H1 (cell line): ENCODE measurements at regions not wholly inside any gene's neighbourhood (a gene's known extent, or its start where the extent isn't known, plus 50 kb on each side); places are given as distances from the start of the nearest gene placed in this dataset.

Experiments used
- CTCF ChIP-seq, 3 experiments: IDR thresholded peaks; 1 replicate in 2 of 3; 2 replicates in 1 of 3; pipeline versions ENCODE4 v1.5.1 to v1.6.1; 2011; ENCODE audit warnings: low read length in 3 of 3, mild to moderate bottlenecking in 3 of 3, inconsistent platforms in 2 of 3, low read depth in 1 of 3, moderate library complexity in 1 of 3; ENCODE audit not compliant: insufficient read depth in 1 of 3; ENCODE audit errors: control extremely low read depth in 1 of 3
- HDAC2 ChIP-seq, 2 experiments: fragments of 300-600 bp in 1 of 2; sonication (generic) in 1 of 2; IDR thresholded peaks; 2 replicates each; pipeline ENCODE4 v1.6.1; 2011 to 2012; ENCODE audit warnings: low read depth in 2 of 2, low read length in 2 of 2, mild to moderate bottlenecking in 2 of 2, moderate library complexity in 2 of 2, borderline replicate concordance in 1 of 2, inconsistent platforms in 1 of 2
- POLR2AphosphoS5 ChIP-seq: IDR thresholded peaks from 2 replicates; pipeline ENCODE4 v1.6.1; 2011; ENCODE audit warnings: low read depth, low read length
- RBBP5 ChIP-seq: IDR thresholded peaks from 2 replicates; pipeline ENCODE4 v1.7.1; 2012; ENCODE audit warnings: low read depth, mild to moderate bottlenecking, inconsistent platforms, low read length, moderate library complexity, borderline replicate concordance
- USF2 ChIP-seq: IDR thresholded peaks from 2 replicates; pipeline ENCODE4 v1.6.1; 2011; ENCODE audit warnings: low read length, improper control_type of control experiment

DNA sequence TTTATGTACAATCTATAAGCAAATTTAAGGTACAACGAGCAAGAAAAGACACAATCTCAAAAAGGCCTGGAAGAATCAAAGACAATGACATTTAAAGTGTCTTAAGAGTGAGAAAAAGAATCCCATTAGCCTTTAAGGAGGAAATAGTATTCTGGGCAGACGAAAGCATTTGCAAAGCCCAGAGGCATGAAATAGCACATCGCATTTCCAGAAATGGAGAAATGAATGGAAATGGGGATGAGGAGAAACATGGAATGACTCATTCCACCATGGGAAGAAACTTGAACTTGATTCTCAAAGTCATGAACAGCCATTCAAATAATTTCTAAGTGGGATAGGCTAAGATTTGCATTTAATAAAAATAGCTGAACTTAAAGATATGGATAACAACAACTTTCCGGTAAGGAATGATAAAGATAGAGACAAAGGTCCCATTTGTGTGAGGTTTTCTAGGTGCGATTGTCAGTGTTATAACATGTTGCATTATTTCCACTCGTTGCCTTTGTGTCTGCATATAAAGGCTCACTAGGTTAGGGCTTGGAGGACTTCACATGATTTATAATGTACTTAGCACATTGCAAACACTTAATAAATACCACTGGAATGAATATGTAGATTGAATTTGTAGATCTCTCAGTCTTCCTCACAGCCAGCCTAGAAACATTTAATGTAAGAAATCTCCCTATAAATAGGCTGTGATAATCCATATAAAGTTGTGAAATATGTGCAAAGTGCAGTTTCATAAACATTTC, 310.3 kb upstream of the KLF6 start:
- TF ChIP-seq CTCF (IDR thresholded peaks at IDR 0.05; ENCODE audit: control extremely low read depth in 1 of 3, insufficient read depth in 1 of 3, low read depth in 1 of 3, low read length in 3 of 3) (no peak), RBBP5 (no peak), USF2 (no peak), HDAC2 (IDR thresholded peaks at IDR 0.05; ENCODE audit: borderline replicate concordance in 1 of 2, low read depth in 2 of 2, low read length in 2 of 2) (no peak), POLR2AphosphoS5 (no peak)
